HG03432 (cell line): ENCODE measurements at regions not wholly inside any gene's neighbourhood (a gene's known extent, or its start where the extent isn't known, plus 50 kb on each side); places are given as distances from the start of the nearest gene placed in this dataset.

Experiments
- ATAC-seq: cut with Tn5 transposase; IDR thresholded peaks from one replicate; pipeline ENCODE4 v1.9.1; 2021; ENCODE audit warnings: mild to moderate bottlenecking, moderate library complexity; ENCODE audit not compliant: unreplicated experiment

DNA sequence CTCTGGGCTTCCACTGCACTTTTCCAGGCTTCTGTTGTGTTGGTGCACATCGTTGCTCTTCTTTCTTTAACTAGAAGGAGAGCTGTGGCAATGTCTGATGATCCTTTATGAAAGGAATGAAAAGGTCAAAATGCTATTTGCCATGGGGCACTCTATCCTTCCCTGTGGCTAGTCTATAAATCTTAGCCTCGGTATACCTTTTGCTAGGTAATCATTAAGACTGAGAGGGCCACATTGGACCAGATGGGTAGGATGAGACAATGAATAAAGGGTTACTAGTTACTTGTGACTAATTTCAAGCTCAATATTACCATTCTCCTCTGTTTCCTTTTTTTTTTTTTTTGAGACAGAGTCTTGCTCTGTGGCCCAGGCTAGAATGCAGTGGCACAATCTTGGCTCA, 89.4 kb upstream of the C1orf87 start:
- ATAC-seq: no peak

DNA sequence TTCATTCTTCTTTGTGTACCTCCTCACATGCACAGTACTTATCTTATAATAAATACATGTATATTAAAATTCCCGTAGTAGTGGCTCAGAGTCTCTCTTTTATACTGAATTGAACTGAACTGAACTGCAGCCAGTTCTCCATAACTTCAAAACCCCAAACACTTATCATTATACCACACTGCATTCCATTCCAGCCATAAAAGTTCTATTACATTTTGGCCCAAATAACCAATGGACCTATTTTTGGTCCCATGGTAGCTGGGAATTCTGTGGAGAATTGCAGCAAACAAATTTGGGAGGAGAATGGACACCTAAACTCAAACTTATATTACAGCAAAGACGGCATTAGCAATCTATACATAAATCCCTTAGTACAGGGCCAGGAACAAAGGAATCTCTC, 86.6 kb upstream of the C1orf87 start:
- ATAC-seq: no peak

DNA sequence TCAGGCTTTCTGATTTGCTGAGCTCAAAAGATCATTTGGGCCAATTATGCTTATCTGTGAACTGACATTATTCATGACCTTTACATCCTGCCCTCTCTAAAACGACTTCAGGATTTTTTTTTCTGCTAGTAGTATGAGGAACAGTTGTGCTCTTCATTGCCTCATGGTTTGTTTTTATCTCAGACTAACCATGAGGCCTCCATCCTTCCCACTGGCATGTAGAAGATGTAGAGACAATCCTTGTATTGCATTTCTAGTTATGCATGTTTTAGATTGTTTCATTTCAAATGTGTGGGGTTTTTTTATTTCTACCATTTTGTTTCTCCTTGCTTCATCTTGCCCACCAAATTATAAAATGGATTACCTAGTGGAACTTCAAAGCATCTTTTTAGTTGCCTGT, 82.8 kb upstream of the C1orf87 start:
- ATAC-seq: no peak

- ATAC-seq: no peak
Observed at GRCh38 chr1:60153961-60154360, 80.4 kb upstream of the C1orf87 start.

DNA sequence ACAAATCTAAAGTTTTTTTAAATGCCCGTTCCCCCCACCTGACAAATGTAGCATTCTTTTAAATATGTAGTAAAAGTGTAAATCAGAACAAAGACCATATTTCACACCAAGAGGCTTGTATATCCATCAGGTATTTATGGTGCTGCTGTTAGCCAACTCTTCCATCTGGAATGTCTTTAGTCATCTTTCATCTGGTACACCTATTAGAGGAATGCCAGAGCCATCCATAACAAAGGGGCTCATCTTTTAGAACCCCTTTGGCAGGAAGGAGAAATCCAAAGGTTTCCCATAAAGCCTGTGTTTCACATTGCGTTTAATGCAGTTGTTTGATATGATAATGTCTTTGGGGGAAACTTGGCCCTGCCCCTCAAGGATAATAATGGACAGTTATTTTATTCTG, 79.3 kb upstream of the C1orf87 start:
- ATAC-seq: no peak

- ATAC-seq: no peak
Observed at GRCh38 chr1:60151311-60151710, 77.7 kb upstream of the C1orf87 start.

- no peak for ATAC-seq
Observed at GRCh38 chr1:60149251-60149650, 75.7 kb upstream of the C1orf87 start.

GRCh38 chr1:60146884-60147283, 73.3 kb upstream of the C1orf87 start:
- ATAC-seq: no peak

- ATAC-seq: no peak
Observed at GRCh38 chr1:60145771-60146170, 72.2 kb upstream of the C1orf87 start.

- ATAC-seq: no peak
Observed at GRCh38 chr1:60141743-60142142, 68.2 kb upstream of the C1orf87 start.

GRCh38 chr1:60141276-60141675, 67.7 kb upstream of the C1orf87 start:
- ATAC-seq: no peak

GRCh38 chr1:60137406-60137805, 63.8 kb upstream of the C1orf87 start:
- ATAC-seq: no peak

- no peak for ATAC-seq
Observed at GRCh38 chr1:60136395-60136794, 62.8 kb upstream of the C1orf87 start.

GRCh38 chr1:60134716-60135115, 61.1 kb upstream of the C1orf87 start:
- ATAC-seq: no peak

- no peak for ATAC-seq
Observed at GRCh38 chr1:60133848-60134247, 60.3 kb upstream of the C1orf87 start.

DNA sequence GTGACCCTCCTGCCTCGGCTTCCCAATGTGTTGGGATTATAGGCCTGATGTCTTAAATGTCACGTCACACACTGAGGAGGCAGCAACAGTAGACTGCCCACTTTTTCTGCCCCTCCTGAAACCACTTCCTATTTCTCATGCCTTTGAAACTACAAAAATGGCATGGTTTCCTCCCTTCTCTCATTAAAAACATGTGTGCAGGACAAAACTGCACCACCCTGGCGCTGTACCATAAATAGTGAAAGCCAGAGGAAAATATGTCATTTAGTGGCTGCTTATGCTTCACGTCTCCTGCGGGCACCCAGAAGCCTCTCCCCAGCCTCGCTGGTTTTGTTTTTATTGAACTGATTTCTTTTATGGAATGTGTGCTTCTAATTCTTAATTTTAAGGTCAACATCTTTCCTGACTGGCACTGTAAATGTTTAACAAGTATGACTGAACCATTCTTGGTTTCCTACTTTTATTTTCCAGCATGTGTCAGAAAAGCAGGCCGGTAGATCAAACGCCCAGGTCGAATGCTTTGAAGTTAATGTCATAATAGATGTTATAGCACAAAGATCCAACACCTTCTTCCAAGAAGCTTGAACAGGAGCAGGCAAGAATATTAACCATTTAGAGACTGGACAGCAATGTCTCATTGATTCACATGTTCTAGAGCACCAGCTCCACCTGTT, 59.6 kb upstream of the C1orf87 start:
- ATAC-seq: no peak

GRCh38 chr1:60132108-60132507, 58.5 kb upstream of the C1orf87 start:
- ATAC-seq: no peak

DNA sequence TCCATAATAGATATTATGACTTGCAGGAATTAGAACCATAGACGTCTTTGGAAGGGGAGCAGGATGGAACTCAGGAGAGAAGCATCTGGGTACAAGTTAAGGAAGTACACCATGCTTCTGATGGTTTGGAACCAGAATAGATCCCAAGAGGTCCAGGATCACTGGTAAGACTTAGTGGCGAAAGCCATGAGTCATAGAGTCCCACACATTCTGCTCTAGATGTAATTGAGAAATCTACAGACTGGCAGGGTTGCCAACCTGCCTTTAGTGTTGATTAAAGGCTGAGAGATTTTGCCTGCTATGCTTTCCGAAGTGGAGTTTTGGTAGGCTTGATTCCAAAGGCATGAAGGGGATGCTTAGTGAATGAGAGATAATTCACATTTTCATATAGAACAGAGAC, 57.1 kb upstream of the C1orf87 start:
- ATAC-seq: no peak

DNA sequence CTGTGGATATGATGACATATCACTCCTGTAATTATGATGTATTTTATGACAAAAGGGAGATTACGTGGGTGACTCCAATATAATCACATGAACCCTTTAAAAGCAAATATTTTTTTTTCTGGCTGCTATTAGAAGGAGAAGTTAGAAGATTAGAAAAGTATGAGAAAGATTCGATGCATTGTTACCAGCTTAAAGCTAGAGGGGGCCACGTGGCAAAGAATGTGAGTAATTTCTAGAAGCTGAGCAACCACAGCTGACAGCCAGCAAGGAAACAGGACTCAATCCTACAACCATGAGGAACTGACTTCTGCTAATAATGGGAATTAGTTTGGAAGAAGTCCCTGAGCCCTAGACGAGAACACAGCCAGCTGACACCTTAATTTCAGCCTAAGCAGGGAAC, 56.3 kb upstream of the C1orf87 start:
- ATAC-seq: no peak

GRCh38 chr1:60126723-60127122, 53.2 kb upstream of the C1orf87 start:
- no peak for ATAC-seq
